HG03095 (cell line): ENCODE measurements at regions not wholly inside any gene's neighbourhood (a gene's known extent, or its start where the extent isn't known, plus 50 kb on each side); places are given as distances from the start of the nearest gene placed in this dataset.

Source experiments
- ATAC-seq: cut with Tn5 transposase; IDR thresholded peaks from one replicate; pipeline ENCODE4 v1.9.1; 2021; ENCODE audit warnings: moderate library complexity; ENCODE audit not compliant: unreplicated experiment

GRCh38 chr12:125267114-125267513 lies 201.9 kb downstream of the AACS start:
- ATAC-seq = no peak

- ATAC-seq = no peak
Observed at GRCh38 chr12:125269276-125269675, 204.0 kb downstream of the AACS start.

GRCh38 chr12:125271892-125272291 lies 206.7 kb downstream of the AACS start:
- no peak for ATAC-seq

- no peak for ATAC-seq
Observed at GRCh38 chr12:125272383-125272933, 207.2 kb downstream of the AACS start.

- ATAC-seq = no peak
Observed at GRCh38 chr12:125276567-125276966, 211.3 kb downstream of the AACS start.

GRCh38 chr12:125280482-125281377 lies 215.5 kb downstream of the AACS start:
- no peak for ATAC-seq

GRCh38 chr12:125282921-125283320 lies 217.7 kb downstream of the AACS start:
- ATAC-seq = no peak

GRCh38 chr12:125283521-125283920 lies 218.3 kb downstream of the AACS start:
- no peak for ATAC-seq

GRCh38 chr12:125284087-125284486 lies 218.9 kb downstream of the AACS start:
- no peak for ATAC-seq

- no peak for ATAC-seq
Observed at GRCh38 chr12:125284945-125285685, 219.9 kb downstream of the AACS start.

- no peak for ATAC-seq
Observed at GRCh38 chr12:125286005-125286727, 220.9 kb downstream of the AACS start.

GRCh38 chr12:125287155-125287847 lies 222.1 kb downstream of the AACS start:
- no peak for ATAC-seq

GRCh38 chr12:125288931-125289928 lies 224.0 kb downstream of the AACS start:
- ATAC-seq = no peak

GRCh38 chr12:125289970-125290369 lies 224.7 kb downstream of the AACS start:
- ATAC-seq = no peak

- ATAC-seq = no peak
Observed at GRCh38 chr12:125292700-125293099, 227.5 kb downstream of the AACS start.

GRCh38 chr12:125295550-125295949 lies 230.3 kb downstream of the AACS start:
- ATAC-seq = no peak

- no peak for ATAC-seq
Observed at GRCh38 chr12:125296701-125297100, 231.5 kb downstream of the AACS start.

- ATAC-seq = no peak
Observed at GRCh38 chr12:125299840-125300239, 234.6 kb downstream of the AACS start.

- no peak for ATAC-seq
Observed at GRCh38 chr12:125300249-125300648, 235.0 kb downstream of the AACS start.
